H1 (cell line): ENCODE measurements at regions not wholly inside any gene's neighbourhood (a gene's known extent, or its start where the extent isn't known, plus 50 kb on each side); places are given as distances from the start of the nearest gene placed in this dataset.

Experiments
- CTCF ChIA-PET: fragments of 300-600 bp; sonication (Branson Sonifier 250); formaldehyde crosslinking; loops from one replicate; lab custom pipeline; 2021; ENCODE audit not compliant: partially characterized antibody; lab: Charles Lee
- POLR2A ChIA-PET: fragments of 300-600 bp; sonication (Branson Sonifier 250); formaldehyde crosslinking; loops from one replicate; lab custom pipeline; 2021; ENCODE audit warnings: inconsistent platforms; ENCODE audit not compliant: partially characterized antibody; lab: Charles Lee
- DNase-seq, 2 experiments: peaks; one replicate each; pipeline versions ENCODE4 v3.0.0 to v3.0.0-alpha.2; 2010 to 2022; ENCODE audit warnings: low spot score in 2 of 2, low read depth in 1 of 2, mixed read lengths in 1 of 2
- FAIRE-seq: peaks from 2 replicates; lab custom pipeline; 2011; peaks lifted over from hg19 to GRCh38; lab: Jason Lieb, UNC
- H2AFZ ChIP-seq: 2 replicates; pipeline ENCODE4 v1.8.1; 2012; ENCODE audit warnings: low read length, inconsistent platforms
- H2AK5ac ChIP-seq: 2 replicates; pipeline ENCODE4 v1.6.1; 2013; ENCODE audit warnings: low read depth, low read length
- H2BK120ac ChIP-seq: replicated peaks from 2 replicates; pipeline ENCODE3; 2013; ENCODE audit warnings: low read depth, low read length, inconsistent platforms
- H2BK12ac ChIP-seq: 2 replicates; pipeline ENCODE4 v1.6.1; 2013; ENCODE audit warnings: low read depth, low read length
- H2BK15ac ChIP-seq: 2 replicates; pipeline ENCODE4 v1.6.1; 2013; ENCODE audit warnings: low read length
- H2BK20ac ChIP-seq: 2 replicates; pipeline ENCODE4 v1.6.1; 2013; ENCODE audit warnings: low read length
- H2BK5ac ChIP-seq: 2 replicates; pipeline ENCODE4 v1.6.1; 2013; ENCODE audit warnings: low read depth, low read length
- H3K14ac ChIP-seq: 2 replicates; pipeline ENCODE4 v1.6.1; 2013; ENCODE audit warnings: inconsistent platforms; ENCODE audit not compliant: insufficient read length
- H3K18ac ChIP-seq: 2 replicates; pipeline ENCODE4 v1.6.1; 2013; ENCODE audit warnings: low read length; ENCODE audit errors: extremely low read depth
- H3K23ac ChIP-seq: 2 replicates; pipeline ENCODE4 v1.6.1; 2013; ENCODE audit warnings: inconsistent platforms; ENCODE audit not compliant: insufficient read length
- H3K23me2 ChIP-seq: 2 replicates; pipeline ENCODE4 v1.6.1; 2013; ENCODE audit warnings: low read depth, low read length
- H3K27ac ChIP-seq: 2 replicates; pipeline ENCODE4 v1.6.1; 2011; ENCODE audit warnings: low read depth, low read length, inconsistent platforms
- H3K27me3 ChIP-seq, 4 experiments: replicated peaks in 1 of 4; 1 replicate in 1 of 4; 2 replicates in 3 of 4; pipeline versions ENCODE4 v1.6.1 to v1.8.1; 2011 to 2013; ENCODE audit warnings: low read length in 3 of 4, mild to moderate bottlenecking in 3 of 4, inconsistent platforms in 2 of 4, mixed read lengths in 2 of 4, moderate library complexity in 1 of 4; ENCODE audit not compliant: control insufficient read depth in 3 of 4, insufficient read depth in 3 of 4; ENCODE audit errors: extremely low read depth in 1 of 4
- H3K36me3 ChIP-seq, 4 experiments: 2 replicates each; pipeline versions ENCODE4 v1.6.1 to v1.8.1; 2011 to 2013; ENCODE audit warnings: mild to moderate bottlenecking in 4 of 4, low read length in 3 of 4, moderate library complexity in 2 of 4, control low read depth in 1 of 4, inconsistent platforms in 1 of 4; ENCODE audit not compliant: insufficient read depth in 4 of 4, control insufficient read depth in 2 of 4
- H3K4ac ChIP-seq: replicated peaks from 2 replicates; pipeline ENCODE3; 2013; ENCODE audit warnings: low read length, low read depth, mixed read lengths, inconsistent platforms; ENCODE audit not compliant: insufficient read length
- H3K4me1 ChIP-seq, 4 experiments: replicated peaks in 1 of 4; 1 replicate in 1 of 4; 2 replicates in 3 of 4; pipeline versions ENCODE4 v1.6.1 to v1.8.1; 2011 to 2013; ENCODE audit warnings: low read length in 3 of 4, inconsistent platforms in 2 of 4, mixed read lengths in 1 of 4; ENCODE audit not compliant: insufficient read depth in 4 of 4, control insufficient read depth in 3 of 4
- H3K4me2 ChIP-seq, 2 experiments: 2 replicates each; pipeline versions ENCODE4 v1.6.1 to v1.8.1; 2011 to 2013; ENCODE audit warnings: low read depth in 2 of 2, low read length in 2 of 2, control low read depth in 1 of 2, inconsistent platforms in 1 of 2, mild to moderate bottlenecking in 1 of 2; ENCODE audit not compliant: insufficient read depth in 1 of 2
- H3K4me3 ChIP-seq, 4 experiments: fragments of 200-600, 300-600 bp in 1 of 4; sonication (generic), shearing (Covaris generic), sonication (Bioruptor Twin) in 1 of 4; 2 replicates each; pipeline versions ENCODE4 v1.5.1 to v1.8.1; 2011 to 2016; ENCODE audit warnings: low read length in 4 of 4, low read depth in 3 of 4, control low read depth in 2 of 4, inconsistent platforms in 2 of 4, mild to moderate bottlenecking in 2 of 4, mixed read lengths in 1 of 4, moderate library complexity in 1 of 4; ENCODE audit not compliant: insufficient read depth in 2 of 4; ENCODE audit errors: extremely low read depth in 1 of 4
- H3K56ac ChIP-seq: replicated peaks from 2 replicates; pipeline ENCODE3; 2013; ENCODE audit warnings: low read depth, mild to moderate bottlenecking, mixed read lengths, low read length, inconsistent platforms; ENCODE audit not compliant: insufficient read length
- H3K79me1 ChIP-seq: 2 replicates; pipeline ENCODE4 v1.6.1; 2013; ENCODE audit warnings: low read depth, low read length, control low read depth
- H3K79me2 ChIP-seq, 2 experiments: 2 replicates each; pipeline versions ENCODE4 v1.6.1 to v1.8.1; 2012 to 2013; ENCODE audit warnings: low read length in 2 of 2, mild to moderate bottlenecking in 2 of 2, inconsistent platforms in 1 of 2; ENCODE audit not compliant: insufficient read depth in 2 of 2, control insufficient read depth in 1 of 2
- H3K9ac ChIP-seq, 4 experiments: replicated peaks in 1 of 4; 1 replicate in 1 of 4; 2 replicates in 3 of 4; pipeline versions ENCODE4 v1.6.1 to v1.8.1; 2011 to 2013; ENCODE audit warnings: low read depth in 3 of 4, low read length in 3 of 4, control low read depth in 2 of 4, mild to moderate bottlenecking in 2 of 4, moderate library complexity in 2 of 4, inconsistent platforms in 1 of 4; ENCODE audit errors: extremely low read depth in 1 of 4
- H3K9me3 ChIP-seq, 2 experiments: 2 replicates each; pipeline versions ENCODE4 v1.6.1 to v1.8.1; 2012 to 2013; ENCODE audit warnings: mild to moderate bottlenecking in 2 of 2, moderate library complexity in 2 of 2, control low read depth in 1 of 2, inconsistent platforms in 1 of 2, low read depth in 1 of 2, low read length in 1 of 2, mixed read lengths in 1 of 2; ENCODE audit not compliant: insufficient read depth in 2 of 2
- H4K20me1 ChIP-seq, 2 experiments: replicated peaks in 1 of 2; 2 replicates each; pipeline versions ENCODE3 to v1.8.1; 2011 to 2013; ENCODE audit warnings: inconsistent platforms in 2 of 2, low read length in 2 of 2, mild to moderate bottlenecking in 1 of 2; ENCODE audit not compliant: insufficient read depth in 2 of 2, control insufficient read depth in 1 of 2
- H4K5ac ChIP-seq: 2 replicates; pipeline ENCODE4 v1.6.1; 2013; ENCODE audit warnings: low read length, low read depth, mixed read lengths, inconsistent platforms; ENCODE audit not compliant: insufficient read length
- H4K8ac ChIP-seq: 2 replicates; pipeline ENCODE4 v1.8.0; 2013; ENCODE audit warnings: mild to moderate bottlenecking, moderate library complexity, low read length, inconsistent platforms; ENCODE audit not compliant: insufficient read depth; ENCODE audit errors: extremely low read depth
- H4K91ac ChIP-seq: replicated peaks from 2 replicates; pipeline ENCODE3; 2013; ENCODE audit warnings: low read length, mixed read lengths, inconsistent platforms; ENCODE audit not compliant: insufficient read length
- KDM1A ChIP-seq: fragments of 200-600, 300-600 bp; sonication (generic); IDR thresholded peaks from 2 replicates; pipeline ENCODE4 v1.7.1; 2016; ENCODE audit warnings: mild to moderate bottlenecking, low read length, borderline replicate concordance
- TEAD4 ChIP-seq: IDR thresholded peaks from 2 replicates; pipeline ENCODE4 v1.6.1; 2012; ENCODE audit warnings: low read depth, low read length, inconsistent platforms, mixed read lengths

DNA sequence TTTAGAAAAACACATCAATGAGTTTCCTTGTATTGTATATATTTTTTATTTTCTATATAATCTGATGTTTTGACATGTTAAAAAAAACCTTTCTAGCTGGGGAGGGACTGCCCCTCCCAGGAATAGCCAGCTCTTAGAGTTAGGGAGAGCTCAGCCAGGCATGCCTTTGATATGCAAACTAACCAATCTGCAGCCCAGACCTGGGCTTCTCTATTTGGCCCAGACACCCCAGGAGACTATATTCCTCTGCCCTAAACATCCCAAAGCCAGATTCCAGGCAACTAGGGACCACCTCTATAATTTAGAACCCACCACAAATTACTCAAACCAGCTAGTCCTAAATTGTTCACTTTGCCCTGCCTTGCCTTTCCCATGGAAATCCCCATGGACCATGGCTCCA, 390.9 kb upstream of the ADAMTS9 start:
- no peak overlapping the region for H4K5ac ChIP-seq
- no peak overlapping the region for H2BK12ac ChIP-seq
- H2AK5ac ChIP-seq, result no peak overlapping the region
- no peaks in the 10 kb centered on the region for H3K9me3 ChIP-seq
- H3K14ac ChIP-seq, result no peak overlapping the region
- no peak for DNase-seq
- TF ChIP-seq TEAD4, result 0 out of 2 replicates have a peak, but pooled peaks have one; percentile 23
- TF ChIP-seq KDM1A, result no peak
- TF ChIP-seq, all 59 proteins: peak for 1
- no peak overlapping the region for H3K27ac ChIP-seq
- H2BK5ac ChIP-seq, result no peak overlapping the region
- H3K23ac ChIP-seq, result no peak overlapping the region
- no peak overlapping the region for H2BK15ac ChIP-seq
- H2AFZ ChIP-seq, result no peak overlapping the region
- no peak overlapping the region for H3K9ac ChIP-seq
- no peaks in the 10 kb centered on the region for H3K36me3 ChIP-seq
- FAIRE-seq, result no peak
- POLR2A ChIA-PET, result no interaction called here
- no peaks in the 10 kb centered on the region for H3K79me1 ChIP-seq
- no peaks in the 10 kb centered on the region for H4K20me1 ChIP-seq
- H3K4me2 ChIP-seq, result peak overlapping the region in 1 of 2 experiments; percentile 48; a peak in 2 of 4 replicates
- no peak overlapping the region for H2BK120ac ChIP-seq
- no peak overlapping the region for H2BK20ac ChIP-seq
- peaks cover 0 to 3% (median 2%) of the 10 kb centered on the region in 4 experiments; a peak in 3 of 7 replicates for H3K4me1 ChIP-seq
- H3K56ac ChIP-seq, result no peak overlapping the region
- no peak overlapping the region for H3K4ac ChIP-seq
- H3K79me2 ChIP-seq, result no peaks in the 10 kb centered on the region
- peaks cover 0 to 1% (median 0%) of the 10 kb centered on the region in 4 experiments; a peak in 1 of 7 replicates for H3K27me3 ChIP-seq
- no peak overlapping the region for H3K4me3 ChIP-seq
- H4K8ac ChIP-seq, result no peak overlapping the region
- no peaks in the 10 kb centered on the region for H3K23me2 ChIP-seq
- no peak overlapping the region for H4K91ac ChIP-seq
- CTCF ChIA-PET, result interaction anchor here (0.7 to 1.8 kb wide), 5 partner anchors 11 to 545 kb away, joined by 3 to 9 read pairs (median 3); no protein-coding TSS in a partner anchor
- H3K18ac ChIP-seq, result no peak overlapping the region
